ENCODE measurements at regions not wholly inside any gene's neighbourhood (a gene's known extent, or its start where the extent isn't known, plus 50 kb on each side); places are given as distances from the start of the nearest gene placed in this dataset.

- Histone ChIP-seq H3K36me3 (ENCODE audit: control insufficient read depth, insufficient read depth, low read length) (no peaks in the 10 kb centered on the region), H3K27me3 (replicated peaks; ENCODE audit: control insufficient read depth, insufficient read depth, low read length) (no peaks in the 10 kb centered on the region), H3K9me3 (no peaks in the 10 kb centered on the region), H3K4me3 (ENCODE audit: low read depth, low read length) (no peak overlapping the region), H3K4me1 (no peaks in the 10 kb centered on the region)
- ChIA-PET POLR2A (no interaction called here), CTCF (no interaction called here)
- DNase-seq, result peak in 1 of 2 experiments; percentile 5
- Mint-ChIP-seq H3K27me3 (ENCODE audit: insufficient read depth, unreplicated experiment) (no peaks in the 10 kb centered on the region), H3K4me3 (ENCODE audit: unreplicated experiment) (no peak overlapping the region), H3K4me1 (ENCODE audit: low read depth, unreplicated experiment) (no peaks in the 10 kb centered on the region), H3K27ac (ENCODE audit: unreplicated experiment) (no peak overlapping the region), H3K9me3 (ENCODE audit: unreplicated experiment) (no peaks in the 10 kb centered on the region), H3K36me3 (ENCODE audit: insufficient read depth, unreplicated experiment) (peaks cover 3% of the 10 kb centered on the region)
- BruUV-seq (replicated peaks), result no TSS peak
- TF ChIP-seq, protein P1, sequence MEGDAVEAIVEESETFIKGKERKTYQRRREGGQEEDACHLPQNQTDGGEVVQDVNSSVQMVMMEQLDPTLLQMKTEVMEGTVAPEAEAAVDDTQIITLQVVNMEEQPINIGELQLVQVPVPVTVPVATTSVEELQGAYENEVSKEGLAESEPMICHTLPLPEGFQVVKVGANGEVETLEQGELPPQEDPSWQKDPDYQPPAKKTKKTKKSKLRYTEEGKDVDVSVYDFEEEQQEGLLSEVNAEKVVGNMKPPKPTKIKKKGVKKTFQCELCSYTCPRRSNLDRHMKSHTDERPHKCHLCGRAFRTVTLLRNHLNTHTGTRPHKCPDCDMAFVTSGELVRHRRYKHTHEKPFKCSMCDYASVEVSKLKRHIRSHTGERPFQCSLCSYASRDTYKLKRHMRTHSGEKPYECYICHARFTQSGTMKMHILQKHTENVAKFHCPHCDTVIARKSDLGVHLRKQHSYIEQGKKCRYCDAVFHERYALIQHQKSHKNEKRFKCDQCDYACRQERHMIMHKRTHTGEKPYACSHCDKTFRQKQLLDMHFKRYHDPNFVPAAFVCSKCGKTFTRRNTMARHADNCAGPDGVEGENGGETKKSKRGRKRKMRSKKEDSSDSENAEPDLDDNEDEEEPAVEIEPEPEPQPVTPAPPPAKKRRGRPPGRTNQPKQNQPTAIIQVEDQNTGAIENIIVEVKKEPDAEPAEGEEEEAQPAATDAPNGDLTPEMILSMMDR (IDR thresholded peaks at IDR 0.05; ENCODE audit: insufficient read depth in 1 of 2, low read depth in 1 of 2, low read length in 1 of 2, severe bottlenecking in 1 of 2, unreplicated experiment in 1 of 2), result no peak
- intact Hi-C loops (cut with micrococcal nuclease; ENCODE audit: unreplicated experiment), result no loop called here
Observed at GRCh38 chr3:194281766-194282165, 69.4 kb downstream of the CPN2 start.

GRCh38 chr3:194282436-194283122, 68.5 kb downstream of the CPN2 start:
- DNase-seq, result peak in 1 of 2 experiments; percentile 8
- H3K27me3 Mint-ChIP-seq (ENCODE audit: insufficient read depth, unreplicated experiment), result no peaks in the 10 kb centered on the region
- H3K4me1 ChIP-seq, result no peaks in the 10 kb centered on the region
- H3K4me3 Mint-ChIP-seq (ENCODE audit: unreplicated experiment), result no peak overlapping the region
- H3K4me3 ChIP-seq (ENCODE audit: low read depth, low read length), result no peak overlapping the region
- H3K36me3 Mint-ChIP-seq (ENCODE audit: insufficient read depth, unreplicated experiment), result no peaks in the 10 kb centered on the region
- intact Hi-C loops (cut with micrococcal nuclease; ENCODE audit: unreplicated experiment), result no loop called here
- no peaks in the 10 kb centered on the region for H3K9me3 Mint-ChIP-seq (ENCODE audit: unreplicated experiment)
- no TSS peak for BruUV-seq (replicated peaks)
- H3K9me3 ChIP-seq, result no peaks in the 10 kb centered on the region
- ChIA-PET POLR2A (no interaction called here), CTCF (no interaction called here)
- H3K4me1 Mint-ChIP-seq (ENCODE audit: low read depth, unreplicated experiment), result no peaks in the 10 kb centered on the region
- TF ChIP-seq, protein P1 (IDR thresholded peaks at IDR 0.05; ENCODE audit: insufficient read depth in 1 of 2, low read depth in 1 of 2, low read length in 1 of 2, severe bottlenecking in 1 of 2, unreplicated experiment in 1 of 2), result no peak
- H3K36me3 ChIP-seq (ENCODE audit: control insufficient read depth, insufficient read depth, low read length), result no peaks in the 10 kb centered on the region
- no peak overlapping the region for H3K27ac Mint-ChIP-seq (ENCODE audit: unreplicated experiment)
- H3K27me3 ChIP-seq (replicated peaks; ENCODE audit: control insufficient read depth, insufficient read depth, low read length), result no peaks in the 10 kb centered on the region

DNA sequence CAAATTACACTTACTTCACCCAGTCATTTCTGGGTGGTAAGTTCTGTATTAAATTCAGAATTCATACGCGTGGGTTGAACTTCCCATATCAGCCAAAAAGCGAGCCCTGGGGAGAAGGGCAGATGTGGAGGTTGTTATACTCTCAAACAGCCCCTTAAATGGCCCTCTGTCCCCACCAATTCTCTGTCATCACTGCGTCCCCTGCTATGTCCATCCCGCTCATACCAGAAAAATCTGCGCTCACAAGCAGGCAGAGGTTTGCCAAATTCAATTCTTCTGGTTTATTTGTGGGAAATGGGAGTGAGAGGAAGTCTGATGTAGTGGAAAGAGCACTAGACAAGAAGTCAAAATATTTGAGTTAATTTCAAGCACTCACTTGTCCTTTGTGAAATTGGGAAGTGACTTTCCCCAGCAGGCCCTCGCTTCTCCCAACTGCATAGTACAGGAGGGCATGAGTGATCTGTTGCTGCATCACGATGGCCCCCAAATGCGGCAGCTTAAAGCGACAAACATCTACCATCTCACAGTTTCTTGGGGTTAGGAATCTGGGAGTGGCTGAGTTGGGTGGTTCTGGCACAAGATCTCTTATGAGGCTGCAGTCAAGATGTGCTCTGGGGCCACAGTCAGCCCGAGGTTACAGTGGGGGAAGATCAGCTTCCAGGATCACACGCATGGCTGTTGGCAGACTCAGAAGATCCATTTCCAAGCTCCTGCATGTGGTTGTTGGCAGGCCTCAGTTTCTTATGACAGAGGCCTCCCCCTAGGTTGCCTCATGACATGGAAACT, 67.7 kb downstream of the CPN2 start:
- Mint-ChIP-seq H3K9me3 (ENCODE audit: unreplicated experiment) (no peaks in the 10 kb centered on the region), H3K27me3 (ENCODE audit: insufficient read depth, unreplicated experiment) (no peaks in the 10 kb centered on the region), H3K27ac (ENCODE audit: unreplicated experiment) (no peak overlapping the region), H3K4me1 (ENCODE audit: low read depth, unreplicated experiment) (no peaks in the 10 kb centered on the region), H3K4me3 (ENCODE audit: unreplicated experiment) (no peak overlapping the region), H3K36me3 (ENCODE audit: insufficient read depth, unreplicated experiment) (no peaks in the 10 kb centered on the region)
- Histone ChIP-seq H3K4me1 (no peaks in the 10 kb centered on the region), H3K27me3 (replicated peaks; ENCODE audit: control insufficient read depth, insufficient read depth, low read length) (no peaks in the 10 kb centered on the region), H3K4me3 (ENCODE audit: low read depth, low read length) (no peak overlapping the region), H3K9me3 (no peaks in the 10 kb centered on the region), H3K36me3 (ENCODE audit: control insufficient read depth, insufficient read depth, low read length) (no peaks in the 10 kb centered on the region)
- POLR2A ChIA-PET, result no interaction called here
- CTCF ChIA-PET, result no interaction called here
- intact Hi-C loops (cut with micrococcal nuclease; ENCODE audit: unreplicated experiment), result no loop called here
- TF ChIP-seq, protein P1 (IDR thresholded peaks at IDR 0.05; ENCODE audit: insufficient read depth in 1 of 2, low read depth in 1 of 2, low read length in 1 of 2, severe bottlenecking in 1 of 2, unreplicated experiment in 1 of 2), result no peak
- no peak for DNase-seq
- no TSS peak for BruUV-seq (replicated peaks)

Data from Caco-2 (cell line).